SK-N-SH treated with all-trans-retinoic acid at 6 μM for 48 hours (cell line): ENCODE measurements at regions not wholly inside any gene's neighbourhood (a gene's known extent, or its start where the extent isn't known, plus 50 kb on each side); places are given as distances from the start of the nearest gene placed in this dataset.

ENCODE experiments used
- ATAC-seq: fragments of 200-7000 bp; cut with Tn5 transposase; 3 replicates; pipeline ENCODE4 v1.9.1; 2020; ENCODE audit warnings: mild to moderate bottlenecking, moderate library complexity
- BACH2 ChIP-seq: fragments of 250-450 bp; sonication (Bioruptor Pico); IDR thresholded peaks from 2 replicates; pipeline ENCODE4 v1.9.0; 2021; ENCODE audit warnings: mild to moderate bottlenecking, borderline replicate concordance
- CSDC2 ChIP-seq: fragments of 250-450 bp; sonication (Bioruptor Pico); IDR thresholded peaks from 2 replicates; pipeline ENCODE4 v1.5.0; 2020; ENCODE audit warnings: mild to moderate bottlenecking, moderate library complexity
- RARB ChIP-seq: fragments of 250-450 bp; sonication (Bioruptor Pico); IDR thresholded peaks from 2 replicates; pipeline ENCODE4 v1.8.0; 2021; ENCODE audit warnings: mild to moderate bottlenecking, moderate library complexity
- SNAI2 ChIP-seq: fragments of 250-450 bp; sonication (Bioruptor Pico); IDR thresholded peaks from 2 replicates; pipeline ENCODE4 v1.5.0; 2020; ENCODE audit warnings: mild to moderate bottlenecking, moderate library complexity
- TCF4 ChIP-seq: fragments of 250-450 bp; sonication (Bioruptor Pico); IDR thresholded peaks from 2 replicates; pipeline ENCODE4 v1.8.0; 2021; ENCODE audit warnings: mild to moderate bottlenecking, moderate library complexity, borderline replicate concordance
- TOX ChIP-seq: fragments of 250-450 bp; sonication (Bioruptor Pico); IDR thresholded peaks from 2 replicates; pipeline ENCODE4 v1.8.0; 2021; ENCODE audit warnings: mild to moderate bottlenecking, moderate library complexity, borderline replicate concordance
- ZC3H10 ChIP-seq: fragments of 250-450 bp; sonication (Bioruptor Pico); IDR thresholded peaks from 2 replicates; pipeline ENCODE4 v1.5.1; 2021; ENCODE audit warnings: mild to moderate bottlenecking, moderate library complexity
- ZFP3 ChIP-seq: fragments of 250-450 bp; sonication (Bioruptor Pico); IDR thresholded peaks from 2 replicates; pipeline ENCODE4 v1.5.0; 2020; ENCODE audit warnings: mild to moderate bottlenecking, moderate library complexity
- ZFP30 ChIP-seq: fragments of 450-650 bp; formaldehyde crosslinking; IDR thresholded peaks from 2 replicates; pipeline ENCODE4 v1.5.0; 2022; ENCODE audit warnings: mild to moderate bottlenecking, moderate library complexity
- ZNF565 ChIP-seq: fragments of 450-650 bp; formaldehyde crosslinking; conservative IDR thresholded peaks from 2 replicates; pipeline ENCODE4 v1.5.0; 2020; ENCODE audit warnings: low read depth, mild to moderate bottlenecking, moderate library complexity
- ZNF8 ChIP-seq: fragments of 450-650 bp; formaldehyde crosslinking; IDR thresholded peaks from 2 replicates; pipeline ENCODE4 v1.5.0; 2020; ENCODE audit warnings: mild to moderate bottlenecking, moderate library complexity
- TF ChIP-seq, protein P1 (sequence below): fragments of 250-450 bp; sonication (Bioruptor Pico); IDR thresholded peaks from 2 replicates; pipeline ENCODE4 v1.5.0; 2020; ENCODE audit warnings: mild to moderate bottlenecking, moderate library complexity
- TF ChIP-seq, protein P2 (sequence below): fragments of 250-450 bp; sonication (Bioruptor Pico); IDR thresholded peaks from 2 replicates; pipeline ENCODE4 v1.5.1; 2021; ENCODE audit warnings: mild to moderate bottlenecking, moderate library complexity
- TF ChIP-seq, protein P3 (sequence below): fragments of 250-450 bp; sonication (Bioruptor Pico); IDR thresholded peaks from 2 replicates; pipeline ENCODE4 v1.8.0; 2021; ENCODE audit warnings: low read depth, mild to moderate bottlenecking, moderate library complexity, borderline replicate concordance
- TF ChIP-seq, protein P4 (sequence below): fragments of 250-450 bp; sonication (Bioruptor Pico); IDR thresholded peaks from 2 replicates; pipeline ENCODE4 v1.8.0; 2020; ENCODE audit warnings: mild to moderate bottlenecking, moderate library complexity, borderline replicate concordance
- TF ChIP-seq, protein P5 (sequence below): fragments of 250-450 bp; sonication (Bioruptor Pico); IDR thresholded peaks from 2 replicates; pipeline ENCODE4 v1.5.1; 2020; ENCODE audit warnings: low read depth, mild to moderate bottlenecking, moderate library complexity

DNA sequence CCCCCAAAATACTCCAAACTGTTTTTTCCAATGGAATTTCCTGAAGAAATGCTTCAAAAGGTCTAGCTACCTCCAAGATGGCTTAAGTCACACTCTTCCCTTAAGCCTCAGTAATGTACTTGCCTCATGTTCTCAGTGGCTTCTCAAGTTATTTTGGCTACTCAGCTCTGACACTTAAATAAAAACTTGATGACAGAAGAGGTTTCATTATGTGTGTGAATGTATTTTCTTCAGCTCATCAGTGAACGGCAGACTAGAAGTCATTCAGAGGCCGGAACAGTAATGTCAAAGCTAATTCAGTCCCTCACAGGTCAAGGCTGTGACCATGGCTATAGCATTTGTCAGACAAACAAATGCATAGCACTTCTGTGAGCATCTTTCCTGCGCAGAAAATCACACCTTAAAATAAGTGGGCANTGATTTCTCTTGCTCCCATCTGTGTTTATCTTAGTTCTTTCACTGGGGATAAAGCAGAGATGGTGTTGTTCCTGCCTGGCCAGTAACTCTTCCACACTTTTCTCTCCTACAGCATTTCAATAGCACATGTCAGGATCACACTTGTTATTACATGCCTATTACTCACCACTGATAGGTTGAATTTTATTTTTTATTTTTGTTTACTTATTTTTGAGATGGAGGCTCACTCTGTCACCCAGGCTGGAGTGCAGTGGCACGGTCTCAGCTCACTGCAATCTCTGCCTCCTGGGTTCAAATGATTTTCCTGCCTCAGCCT is 68.5 kb upstream of the PLCL2 start:
- TF ChIP-seq RARB (CRISPR knock-in tag) (no peak), ZFP30 (CRISPR knock-in tag) (no peak), ZNF8 (no peak)
- TF ChIP-seq, all 23 proteins: peak for 0
- ATAC-seq: no peak

DNA sequence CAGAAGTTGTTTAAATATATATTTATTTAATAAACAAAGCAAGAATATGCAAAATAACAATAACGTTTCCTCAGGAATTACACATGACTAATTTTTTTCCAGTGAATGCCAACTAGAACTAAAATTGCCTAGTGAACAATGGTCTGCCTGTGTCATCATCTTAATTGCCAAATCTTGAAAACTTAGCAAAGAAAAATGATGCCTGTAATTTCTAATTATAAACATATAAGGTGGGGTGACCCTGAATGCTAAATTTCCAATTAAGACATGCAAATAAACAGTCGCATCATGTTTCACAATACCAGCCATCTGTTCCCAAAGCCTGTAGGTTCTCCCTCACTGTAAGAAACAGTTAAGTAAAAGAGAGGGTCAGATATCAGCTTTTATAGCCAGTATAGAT is 67.6 kb upstream of the PLCL2 start:
- TF ChIP-seq, protein P1, sequence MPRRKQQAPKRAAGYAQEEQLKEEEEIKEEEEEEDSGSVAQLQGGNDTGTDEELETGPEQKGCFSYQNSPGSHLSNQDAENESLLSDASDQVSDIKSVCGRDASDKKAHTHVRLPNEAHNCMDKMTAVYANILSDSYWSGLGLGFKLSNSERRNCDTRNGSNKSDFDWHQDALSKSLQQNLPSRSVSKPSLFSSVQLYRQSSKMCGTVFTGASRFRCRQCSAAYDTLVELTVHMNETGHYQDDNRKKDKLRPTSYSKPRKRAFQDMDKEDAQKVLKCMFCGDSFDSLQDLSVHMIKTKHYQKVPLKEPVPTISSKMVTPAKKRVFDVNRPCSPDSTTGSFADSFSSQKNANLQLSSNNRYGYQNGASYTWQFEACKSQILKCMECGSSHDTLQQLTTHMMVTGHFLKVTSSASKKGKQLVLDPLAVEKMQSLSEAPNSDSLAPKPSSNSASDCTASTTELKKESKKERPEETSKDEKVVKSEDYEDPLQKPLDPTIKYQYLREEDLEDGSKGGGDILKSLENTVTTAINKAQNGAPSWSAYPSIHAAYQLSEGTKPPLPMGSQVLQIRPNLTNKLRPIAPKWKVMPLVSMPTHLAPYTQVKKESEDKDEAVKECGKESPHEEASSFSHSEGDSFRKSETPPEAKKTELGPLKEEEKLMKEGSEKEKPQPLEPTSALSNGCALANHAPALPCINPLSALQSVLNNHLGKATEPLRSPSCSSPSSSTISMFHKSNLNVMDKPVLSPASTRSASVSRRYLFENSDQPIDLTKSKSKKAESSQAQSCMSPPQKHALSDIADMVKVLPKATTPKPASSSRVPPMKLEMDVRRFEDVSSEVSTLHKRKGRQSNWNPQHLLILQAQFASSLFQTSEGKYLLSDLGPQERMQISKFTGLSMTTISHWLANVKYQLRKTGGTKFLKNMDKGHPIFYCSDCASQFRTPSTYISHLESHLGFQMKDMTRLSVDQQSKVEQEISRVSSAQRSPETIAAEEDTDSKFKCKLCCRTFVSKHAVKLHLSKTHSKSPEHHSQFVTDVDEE: no peak
- TF ChIP-seq ZNF565: no peak
- TF ChIP-seq TOX (CRISPR knock-in tag): no peak
- TF ChIP-seq ZFP3: no peak
- no peak for TF ChIP-seq TCF4 (CRISPR knock-in tag)
- TF ChIP-seq ZC3H10 (CRISPR knock-in tag): no peak
- no peak for TF ChIP-seq ZFP30 (CRISPR knock-in tag)
- TF ChIP-seq, protein P2, sequence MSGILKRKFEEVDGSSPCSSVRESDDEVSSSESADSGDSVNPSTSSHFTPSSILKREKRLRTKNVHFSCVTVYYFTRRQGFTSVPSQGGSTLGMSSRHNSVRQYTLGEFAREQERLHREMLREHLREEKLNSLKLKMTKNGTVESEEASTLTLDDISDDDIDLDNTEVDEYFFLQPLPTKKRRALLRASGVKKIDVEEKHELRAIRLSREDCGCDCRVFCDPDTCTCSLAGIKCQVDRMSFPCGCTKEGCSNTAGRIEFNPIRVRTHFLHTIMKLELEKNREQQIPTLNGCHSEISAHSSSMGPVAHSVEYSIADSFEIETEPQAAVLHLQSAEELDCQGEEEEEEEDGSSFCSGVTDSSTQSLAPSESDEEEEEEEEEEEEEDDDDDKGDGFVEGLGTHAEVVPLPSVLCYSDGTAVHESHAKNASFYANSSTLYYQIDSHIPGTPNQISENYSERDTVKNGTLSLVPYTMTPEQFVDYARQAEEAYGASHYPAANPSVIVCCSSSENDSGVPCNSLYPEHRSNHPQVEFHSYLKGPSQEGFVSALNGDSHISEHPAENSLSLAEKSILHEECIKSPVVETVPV (CRISPR knock-in tag): no peak
- no peak for TF ChIP-seq ZNF8
- TF ChIP-seq, protein P3, sequence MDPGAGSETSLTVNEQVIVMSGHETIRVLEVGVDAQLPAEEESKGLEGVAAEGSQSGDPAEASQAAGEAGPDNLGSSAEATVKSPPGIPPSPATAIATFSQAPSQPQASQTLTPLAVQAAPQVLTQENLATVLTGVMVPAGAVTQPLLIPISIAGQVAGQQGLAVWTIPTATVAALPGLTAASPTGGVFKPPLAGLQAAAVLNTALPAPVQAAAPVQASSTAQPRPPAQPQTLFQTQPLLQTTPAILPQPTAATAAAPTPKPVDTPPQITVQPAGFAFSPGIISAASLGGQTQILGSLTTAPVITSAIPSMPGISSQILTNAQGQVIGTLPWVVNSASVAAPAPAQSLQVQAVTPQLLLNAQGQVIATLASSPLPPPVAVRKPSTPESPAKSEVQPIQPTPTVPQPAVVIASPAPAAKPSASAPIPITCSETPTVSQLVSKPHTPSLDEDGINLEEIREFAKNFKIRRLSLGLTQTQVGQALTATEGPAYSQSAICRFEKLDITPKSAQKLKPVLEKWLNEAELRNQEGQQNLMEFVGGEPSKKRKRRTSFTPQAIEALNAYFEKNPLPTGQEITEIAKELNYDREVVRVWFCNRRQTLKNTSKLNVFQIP (CRISPR knock-in tag): no peak
- no peak for TF ChIP-seq RARB (CRISPR knock-in tag)
- ATAC-seq: no peak

DNA sequence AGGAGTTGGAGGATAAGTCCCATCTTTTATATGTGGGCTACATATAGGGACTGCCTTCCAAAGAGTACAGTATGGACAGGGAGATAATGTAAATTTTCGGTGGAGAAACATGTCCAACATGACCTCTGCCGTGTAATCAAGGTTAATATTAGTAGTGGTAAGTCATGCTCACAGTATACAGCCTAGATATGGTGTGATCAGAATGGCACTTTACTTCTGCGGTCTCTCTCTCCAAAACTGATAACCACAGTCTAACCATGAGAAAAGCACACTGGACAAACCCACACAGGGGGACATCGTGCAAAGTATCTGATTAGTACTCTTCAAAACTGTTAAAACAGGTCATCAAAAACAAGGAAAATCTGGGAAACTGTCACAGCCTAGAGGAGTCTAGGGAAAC is 66.6 kb upstream of the PLCL2 start:
- TF ChIP-seq SNAI2 (CRISPR knock-in tag) (no peak), TCF4 (CRISPR knock-in tag) (no peak)
- TF ChIP-seq, protein P4, sequence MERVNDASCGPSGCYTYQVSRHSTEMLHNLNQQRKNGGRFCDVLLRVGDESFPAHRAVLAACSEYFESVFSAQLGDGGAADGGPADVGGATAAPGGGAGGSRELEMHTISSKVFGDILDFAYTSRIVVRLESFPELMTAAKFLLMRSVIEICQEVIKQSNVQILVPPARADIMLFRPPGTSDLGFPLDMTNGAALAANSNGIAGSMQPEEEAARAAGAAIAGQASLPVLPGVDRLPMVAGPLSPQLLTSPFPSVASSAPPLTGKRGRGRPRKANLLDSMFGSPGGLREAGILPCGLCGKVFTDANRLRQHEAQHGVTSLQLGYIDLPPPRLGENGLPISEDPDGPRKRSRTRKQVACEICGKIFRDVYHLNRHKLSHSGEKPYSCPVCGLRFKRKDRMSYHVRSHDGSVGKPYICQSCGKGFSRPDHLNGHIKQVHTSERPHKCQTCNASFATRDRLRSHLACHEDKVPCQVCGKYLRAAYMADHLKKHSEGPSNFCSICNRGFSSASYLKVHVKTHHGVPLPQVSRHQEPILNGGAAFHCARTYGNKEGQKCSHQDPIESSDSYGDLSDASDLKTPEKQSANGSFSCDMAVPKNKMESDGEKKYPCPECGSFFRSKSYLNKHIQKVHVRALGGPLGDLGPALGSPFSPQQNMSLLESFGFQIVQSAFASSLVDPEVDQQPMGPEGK (CRISPR knock-in tag): no peak
- TF ChIP-seq, protein P5, sequence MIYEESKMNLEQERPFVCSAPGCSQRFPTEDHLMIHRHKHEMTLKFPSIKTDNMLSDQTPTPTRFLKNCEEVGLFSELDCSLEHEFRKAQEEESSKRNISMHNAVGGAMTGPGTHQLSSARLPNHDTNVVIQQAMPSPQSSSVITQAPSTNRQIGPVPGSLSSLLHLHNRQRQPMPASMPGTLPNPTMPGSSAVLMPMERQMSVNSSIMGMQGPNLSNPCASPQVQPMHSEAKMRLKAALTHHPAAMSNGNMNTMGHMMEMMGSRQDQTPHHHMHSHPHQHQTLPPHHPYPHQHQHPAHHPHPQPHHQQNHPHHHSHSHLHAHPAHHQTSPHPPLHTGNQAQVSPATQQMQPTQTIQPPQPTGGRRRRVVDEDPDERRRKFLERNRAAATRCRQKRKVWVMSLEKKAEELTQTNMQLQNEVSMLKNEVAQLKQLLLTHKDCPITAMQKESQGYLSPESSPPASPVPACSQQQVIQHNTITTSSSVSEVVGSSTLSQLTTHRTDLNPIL (CRISPR knock-in tag): no peak
- TF ChIP-seq, protein P2 (CRISPR knock-in tag): no peak
- no peak for ATAC-seq

DNA sequence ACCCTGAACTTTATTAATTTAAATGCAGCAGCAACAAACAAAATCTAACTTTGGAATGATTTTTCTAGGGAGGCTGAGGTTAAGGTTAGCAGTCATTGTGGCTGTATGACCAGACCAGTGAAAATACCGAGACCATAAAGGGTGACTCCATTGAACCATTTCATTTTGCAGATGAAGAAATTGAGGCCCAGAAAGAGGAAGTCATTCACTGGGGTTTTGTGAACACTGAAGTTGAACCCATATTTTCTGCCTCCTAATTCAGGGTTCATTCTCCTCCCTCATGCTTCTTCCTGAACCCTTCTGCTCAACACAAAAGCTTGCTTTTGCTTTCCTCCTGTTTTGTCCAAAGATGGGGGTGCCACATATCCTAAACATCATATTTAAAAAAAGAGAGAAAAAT is 65.8 kb upstream of the PLCL2 start:
- TF ChIP-seq ZNF8 (no peak), RARB (CRISPR knock-in tag) (no peak), ZNF565 (no peak), ZFP3 (no peak), TCF4 (CRISPR knock-in tag) (no peak), ZFP30 (CRISPR knock-in tag) (no peak), BACH2 (CRISPR knock-in tag) (no peak), CSDC2 (CRISPR knock-in tag) (no peak)
- TF ChIP-seq, protein P5 (CRISPR knock-in tag): no peak
- no peak for ATAC-seq
